Thymus (tissue), 11 donors: ENCODE measurements at regions not wholly inside any gene's neighbourhood (a gene's known extent, or its start where the extent isn't known, plus 50 kb on each side); places are given as distances from the start of the nearest gene placed in this dataset.

Source experiments
- DNase-seq, 9 donors: peaks; one replicate each; pipeline ENCODE4 v3.0.0-alpha.2; 2013; ENCODE audit warnings: low spot score in 9 of 9, low read depth in 6 of 9, missing footprints in 1 of 9
- H3K27ac ChIP-seq, 2 donors: one replicate each; pipeline ENCODE4 v1.5.1; 2013; ENCODE audit warnings: control low read depth in 1 of 2, low read depth in 1 of 2, low read length in 1 of 2, mild to moderate bottlenecking in 1 of 2, moderate library complexity in 1 of 2
- H3K27me3 ChIP-seq, 2 donors: one replicate each; pipeline ENCODE4 v1.5.1; 2013; ENCODE audit warnings: low read length in 1 of 2; ENCODE audit not compliant: control insufficient read depth in 2 of 2, insufficient read depth in 1 of 2
- H3K36me3 ChIP-seq, 2 donors: one replicate each; pipeline ENCODE4 v1.5.1; 2013; ENCODE audit warnings: low read length in 1 of 2, mild to moderate bottlenecking in 1 of 2, moderate library complexity in 1 of 2; ENCODE audit not compliant: control insufficient read depth in 2 of 2, insufficient read depth in 2 of 2
- H3K4me1 ChIP-seq, 2 donors: one replicate each; pipeline ENCODE4 v1.5.1; 2013; ENCODE audit warnings: low read length in 2 of 2; ENCODE audit not compliant: control insufficient read depth in 2 of 2, insufficient read depth in 2 of 2
- H3K4me3 ChIP-seq, 2 donors: one replicate each; pipeline ENCODE4 v1.5.1; 2013; ENCODE audit warnings: low read length in 2 of 2, control low read depth in 1 of 2, mild to moderate bottlenecking in 1 of 2
- H3K9me3 ChIP-seq, 2 donors: one replicate each; pipeline ENCODE4 v1.5.1; 2013; ENCODE audit warnings: low read length in 1 of 2, mild to moderate bottlenecking in 1 of 2; ENCODE audit not compliant: control insufficient read depth in 2 of 2, insufficient read depth in 1 of 2
- WGBS: extraction: QIAGEN DNeasy Blood & Tissue Kit; methylation state at CpG from one replicate; pipeline ENCODE4 v1.1.7; 2013; 5-methylcytosine and 5-hydroxymethylcytosine counted together
- donor health status: healthy.

GRCh38 chr7:106486331-106486730 lies 174.6 kb downstream of the CCDC71L start:
- H3K27ac ChIP-seq = no peak overlapping the region

GRCh38 chr7:106485919-106486318 lies 175.0 kb downstream of the CCDC71L start:
- 94% methylated on average over 1 of the region's 1 CpG for whole genome bisulfite sequencing
- no peak overlapping the region for H3K27ac ChIP-seq
- no peaks in the 10 kb centered on the region for H3K36me3 ChIP-seq
- H3K4me3 ChIP-seq = no peak overlapping the region
- H3K27me3 ChIP-seq = no peaks in the 10 kb centered on the region
- no peak for DNase-seq
- peaks cover 0 to 3% of the 10 kb centered on the region in 2 donors for H3K9me3 ChIP-seq
- H3K4me1 ChIP-seq = no peaks in the 10 kb centered on the region

More at GRCh38 chr7:106486331-106486730, 174.6 kb downstream of the CCDC71L start:
- WGBS = 94% methylated on average over 3 of the region's 3 CpGs
- H3K4me1 ChIP-seq = no peaks in the 10 kb centered on the region
- peaks cover 0 to 3% of the 10 kb centered on the region in 2 donors for H3K9me3 ChIP-seq
- no peak for DNase-seq
- H3K27me3 ChIP-seq = no peaks in the 10 kb centered on the region
- no peaks in the 10 kb centered on the region for H3K36me3 ChIP-seq
- no peak overlapping the region for H3K4me3 ChIP-seq

- Histone ChIP-seq H3K27ac (no peak overlapping the region), H3K9me3 (peaks cover 0 to 3% of the 10 kb centered on the region in 2 donors), H3K4me1 (no peaks in the 10 kb centered on the region), H3K27me3 (no peaks in the 10 kb centered on the region), H3K4me3 (no peak overlapping the region), H3K36me3 (no peaks in the 10 kb centered on the region)
- 98% methylated on average over 1 of the region's 1 CpG for WGBS
- DNase-seq = no peak
Measured at GRCh38 chr7:106485031-106485551, 175.9 kb downstream of the CCDC71L start.

GRCh38 chr7:106484562-106484961 lies 176.4 kb downstream of the CCDC71L start:
- Histone ChIP-seq H3K27ac (no peak overlapping the region), H3K4me1 (no peaks in the 10 kb centered on the region), H3K4me3 (no peak overlapping the region), H3K36me3 (no peaks in the 10 kb centered on the region), H3K9me3 (no peaks in the 10 kb centered on the region), H3K27me3 (no peaks in the 10 kb centered on the region)
- 89% methylated on average over 1 of the region's 1 CpG for WGBS
- no peak for DNase-seq

GRCh38 chr7:106482091-106482490 lies 178.9 kb downstream of the CCDC71L start:
- H3K27me3 ChIP-seq = no peaks in the 10 kb centered on the region
- H3K4me3 ChIP-seq = no peak overlapping the region
- no peak overlapping the region for H3K27ac ChIP-seq
- no peaks in the 10 kb centered on the region for H3K36me3 ChIP-seq
- DNase-seq = no peak
- H3K9me3 ChIP-seq = no peaks in the 10 kb centered on the region
- H3K4me1 ChIP-seq = no peaks in the 10 kb centered on the region
- WGBS = 97% methylated on average over 4 of the region's 4 CpGs

GRCh38 chr7:106480616-106481031 lies 180.3 kb downstream of the CCDC71L start:
- H3K27ac ChIP-seq = no peak overlapping the region
- H3K9me3 ChIP-seq = no peaks in the 10 kb centered on the region
- DNase-seq = no peak
- no peaks in the 10 kb centered on the region for H3K27me3 ChIP-seq
- WGBS = 70% methylated on average over 3 of the region's 3 CpGs
- no peaks in the 10 kb centered on the region for H3K4me1 ChIP-seq
- no peak overlapping the region for H3K4me3 ChIP-seq
- no peaks in the 10 kb centered on the region for H3K36me3 ChIP-seq

- H3K27me3 ChIP-seq = no peaks in the 10 kb centered on the region
- no peak for DNase-seq
- H3K9me3 ChIP-seq = no peaks in the 10 kb centered on the region
- no peaks in the 10 kb centered on the region for H3K36me3 ChIP-seq
- H3K4me3 ChIP-seq = no peak overlapping the region
- WGBS = 80% methylated on average over 1 of the region's 1 CpG
- no peak overlapping the region for H3K27ac ChIP-seq
- H3K4me1 ChIP-seq = no peaks in the 10 kb centered on the region
Measured at GRCh38 chr7:106480161-106480579, 180.8 kb downstream of the CCDC71L start.

- WGBS = 94% methylated on average over 2 of the region's 2 CpGs
- Histone ChIP-seq H3K27ac (no peak overlapping the region), H3K9me3 (no peaks in the 10 kb centered on the region), H3K36me3 (no peaks in the 10 kb centered on the region), H3K4me3 (no peak overlapping the region), H3K27me3 (no peaks in the 10 kb centered on the region), H3K4me1 (no peaks in the 10 kb centered on the region)
- DNase-seq = no peak
Measured at GRCh38 chr7:106476751-106477150, 184.2 kb downstream of the CCDC71L start.

- 53% methylated on average over 3 of the region's 3 CpGs for WGBS
- no peaks in the 10 kb centered on the region for H3K4me1 ChIP-seq
- no peak overlapping the region for H3K4me3 ChIP-seq
- H3K27ac ChIP-seq = no peak overlapping the region
- no peak for DNase-seq
- H3K27me3 ChIP-seq = no peaks in the 10 kb centered on the region
- no peaks in the 10 kb centered on the region for H3K36me3 ChIP-seq
- no peaks in the 10 kb centered on the region for H3K9me3 ChIP-seq
Measured at GRCh38 chr7:106472741-106473140, 188.0 kb upstream of the NAMPT start.
